Lung (tissue), 11 donors: ENCODE measurements at regions not wholly inside any gene's neighbourhood (a gene's known extent, or its start where the extent isn't known, plus 50 kb on each side); places are given as distances from the start of the nearest gene placed in this dataset.

Experiments
- ATAC-seq: fragments of 200-7000 bp; cut with Tn5 transposase; one replicate; pipeline ENCODE4 v1.9.1; 2020; ENCODE audit warnings: moderate number of reproducible peaks; ENCODE audit not compliant: insufficient read depth, low FRiP score
- DNase-seq, 3 donors: peaks; one replicate each; pipeline ENCODE4 v3.0.0-alpha.2; 2013 to 2017
- H3K27ac ChIP-seq, 2 donors: one replicate each; pipeline ENCODE4 v1.5.1; 2013; ENCODE audit warnings: mild to moderate bottlenecking in 2 of 2, moderate library complexity in 2 of 2, control low read depth in 1 of 2, inconsistent platforms in 1 of 2, low read depth in 1 of 2, low read length in 1 of 2
- H3K27me3 ChIP-seq, 3 donors: one replicate each; pipeline ENCODE4 v1.5.1; 2013; ENCODE audit warnings: low read length in 2 of 3; ENCODE audit not compliant: control insufficient read depth in 3 of 3, insufficient read depth in 3 of 3
- H3K36me3 ChIP-seq, 4 donors: one replicate each; pipeline ENCODE4 v1.5.1; 2013; ENCODE audit warnings: low read length in 4 of 4, mild to moderate bottlenecking in 1 of 4, moderate library complexity in 1 of 4; ENCODE audit not compliant: control insufficient read depth in 4 of 4, insufficient read depth in 4 of 4
- H3K4me1 ChIP-seq, 5 donors: one replicate each; pipeline ENCODE4 v1.5.1; 2013; ENCODE audit warnings: low read length in 5 of 5, mild to moderate bottlenecking in 2 of 5, moderate library complexity in 1 of 5; ENCODE audit not compliant: control insufficient read depth in 5 of 5, insufficient read depth in 5 of 5
- H3K4me3 ChIP-seq: one replicate; pipeline ENCODE4 v1.5.1; 2013; ENCODE audit warnings: mild to moderate bottlenecking, control low read depth, moderate library complexity
- H3K9ac ChIP-seq, 2 donors: one replicate each; pipeline ENCODE4 v1.5.1; 2013; ENCODE audit warnings: low read length in 2 of 2, control low read depth in 1 of 2; ENCODE audit not compliant: insufficient read depth in 1 of 2
- H3K9me3 ChIP-seq, 4 donors: one replicate each; pipeline ENCODE4 v1.5.1; 2013; ENCODE audit warnings: low read length in 3 of 4, mild to moderate bottlenecking in 1 of 4, moderate library complexity in 1 of 4; ENCODE audit not compliant: control insufficient read depth in 4 of 4, insufficient read depth in 3 of 4
- CTCF ChIP-seq: IDR thresholded peaks from 2 replicates; pipeline ENCODE4 v1.5.1; 2012; ENCODE audit warnings: mild to moderate bottlenecking; ENCODE audit errors: control extremely low read depth, extremely low read depth
- WGBS, 2 donors: extraction: QIAGEN DNeasy Blood & Tissue Kit; methylation state at CpG; one replicate each; pipeline ENCODE4 v1.1.7; 2013; 5-methylcytosine and 5-hydroxymethylcytosine counted together
- donor health status: control.
- donor health status: control.
- donor health status: Bipolar disorder and iron deficiency.
- donor health status: healthy.
- donor health status: DM: yes; HTN: yes; CAD: no.

GRCh38 chr7:97401398-97401797, 283.9 kb downstream of the SDHAF3 start:
- DNase-seq (peak in 2 of 3 donors; percentile 4 to 21), ATAC-seq (no peak)
- H3K36me3 ChIP-seq, result no peaks in the 10 kb centered on the region
- H3K9me3 ChIP-seq, result peaks cover 0 to 3% (median 0%) of the 10 kb centered on the region in 4 donors
- WGBS, 2 donors, result 61 to 74% methylated on average over 5 of the region's 5 CpGs
- H3K27ac ChIP-seq, result no peak overlapping the region
- TF ChIP-seq CTCF, result no peak
- H3K27me3 ChIP-seq, result no peaks in the 10 kb centered on the region
- no peak overlapping the region for H3K9ac ChIP-seq
- no peaks in the 10 kb centered on the region for H3K4me1 ChIP-seq
- no peak overlapping the region for H3K4me3 ChIP-seq

- H3K36me3 ChIP-seq, result no peaks in the 10 kb centered on the region
- ATAC-seq (no peak), DNase-seq (no peak)
- H3K27me3 ChIP-seq, result no peaks in the 10 kb centered on the region
- no peak for TF ChIP-seq CTCF
- WGBS, 2 donors, result 43 to 56% methylated on average over 3 of the region's 3 CpGs
- H3K4me3 ChIP-seq, result no peak overlapping the region
- H3K9me3 ChIP-seq, result peaks cover 0 to 4% (median 0%) of the 10 kb centered on the region in 4 donors
- no peak overlapping the region for H3K9ac ChIP-seq
- no peak overlapping the region for H3K27ac ChIP-seq
- H3K4me1 ChIP-seq, result no peaks in the 10 kb centered on the region
Observed at GRCh38 chr7:97405835-97406234, 288.3 kb downstream of the SDHAF3 start.

GRCh38 chr7:97407106-97407505, 289.6 kb downstream of the SDHAF3 start:
- TF ChIP-seq CTCF, result no peak
- H3K27ac ChIP-seq, result no peak overlapping the region
- peaks cover 0 to 4% (median 0%) of the 10 kb centered on the region in 4 donors for H3K9me3 ChIP-seq
- no peak overlapping the region for H3K4me3 ChIP-seq
- H3K27me3 ChIP-seq, result no peaks in the 10 kb centered on the region
- DNase-seq (no peak), ATAC-seq (no peak)
- no peaks in the 10 kb centered on the region for H3K36me3 ChIP-seq
- no peaks in the 10 kb centered on the region for H3K4me1 ChIP-seq
- no peak overlapping the region for H3K9ac ChIP-seq

- no peak overlapping the region for H3K4me3 ChIP-seq
- 83 to 91% methylated on average over 2 of the region's 2 CpGs for WGBS, 2 donors
- no peak for ATAC-seq
Observed at GRCh38 chr7:97409346-97409745, 291.8 kb downstream of the SDHAF3 start.

More at GRCh38 chr7:97409346-97409745, 291.8 kb downstream of the SDHAF3 start:
- Histone ChIP-seq H3K27me3 (no peaks in the 10 kb centered on the region), H3K27ac (no peak overlapping the region), H3K4me1 (no peaks in the 10 kb centered on the region), H3K9ac (no peak overlapping the region), H3K36me3 (no peaks in the 10 kb centered on the region), H3K9me3 (peaks cover 0 to 4% (median 0%) of the 10 kb centered on the region in 4 donors)
- no peak for DNase-seq
- TF ChIP-seq CTCF, result no peak
